ENCODE measurements at regions not wholly inside any gene's neighbourhood (a gene's known extent, or its start where the extent isn't known, plus 50 kb on each side); places are given as distances from the start of the nearest gene placed in this dataset.
A peak's percentile ranks its signal among the peaks of the same experiment; 100 is the strongest.

DNA sequence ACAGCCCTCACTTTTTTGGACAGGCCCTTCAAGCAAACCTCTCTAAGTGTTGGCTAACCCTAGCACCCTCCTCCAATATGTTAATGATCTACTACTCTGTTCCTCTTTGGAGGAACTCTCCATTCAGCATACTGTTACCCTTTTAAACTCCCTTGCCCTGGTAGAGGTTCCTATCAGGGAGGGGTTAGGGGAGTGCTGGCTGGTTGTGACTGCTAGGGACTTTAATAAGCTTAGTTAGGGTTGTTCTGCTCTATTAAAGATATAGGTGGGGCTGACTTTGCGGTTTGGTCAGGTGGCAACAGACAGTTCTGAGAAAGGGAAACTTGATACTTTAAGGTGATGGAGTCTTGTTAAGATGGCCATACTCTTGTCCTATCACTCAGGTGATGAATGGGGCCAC, 301.5 kb upstream of the FBXO33 start:
- peaks cover 5% of the 10 kb centered on the region for H3K9me3 Mint-ChIP-seq
- ATAC-seq, result no peak
- intact Hi-C loops (cut with micrococcal nuclease), result no loop called here
- no peaks in the 10 kb centered on the region for H3K36me3 Mint-ChIP-seq (ENCODE audit: low read depth)
- H3K27me3 Mint-ChIP-seq, result no peaks in the 10 kb centered on the region
- DNase-seq, result no peak
- H3K27ac Mint-ChIP-seq, result no peak overlapping the region
- TF ChIP-seq, protein P1, sequence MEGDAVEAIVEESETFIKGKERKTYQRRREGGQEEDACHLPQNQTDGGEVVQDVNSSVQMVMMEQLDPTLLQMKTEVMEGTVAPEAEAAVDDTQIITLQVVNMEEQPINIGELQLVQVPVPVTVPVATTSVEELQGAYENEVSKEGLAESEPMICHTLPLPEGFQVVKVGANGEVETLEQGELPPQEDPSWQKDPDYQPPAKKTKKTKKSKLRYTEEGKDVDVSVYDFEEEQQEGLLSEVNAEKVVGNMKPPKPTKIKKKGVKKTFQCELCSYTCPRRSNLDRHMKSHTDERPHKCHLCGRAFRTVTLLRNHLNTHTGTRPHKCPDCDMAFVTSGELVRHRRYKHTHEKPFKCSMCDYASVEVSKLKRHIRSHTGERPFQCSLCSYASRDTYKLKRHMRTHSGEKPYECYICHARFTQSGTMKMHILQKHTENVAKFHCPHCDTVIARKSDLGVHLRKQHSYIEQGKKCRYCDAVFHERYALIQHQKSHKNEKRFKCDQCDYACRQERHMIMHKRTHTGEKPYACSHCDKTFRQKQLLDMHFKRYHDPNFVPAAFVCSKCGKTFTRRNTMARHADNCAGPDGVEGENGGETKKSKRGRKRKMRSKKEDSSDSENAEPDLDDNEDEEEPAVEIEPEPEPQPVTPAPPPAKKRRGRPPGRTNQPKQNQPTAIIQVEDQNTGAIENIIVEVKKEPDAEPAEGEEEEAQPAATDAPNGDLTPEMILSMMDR (IDR thresholded peaks at IDR 0.05), result no peak
- no peaks in the 10 kb centered on the region for H3K4me1 Mint-ChIP-seq (ENCODE audit: low read depth)
- ChIA-PET CTCF (no interaction called here), POLR2A (no interaction called here)
- H3K4me3 Mint-ChIP-seq, result no peak overlapping the region

DNA sequence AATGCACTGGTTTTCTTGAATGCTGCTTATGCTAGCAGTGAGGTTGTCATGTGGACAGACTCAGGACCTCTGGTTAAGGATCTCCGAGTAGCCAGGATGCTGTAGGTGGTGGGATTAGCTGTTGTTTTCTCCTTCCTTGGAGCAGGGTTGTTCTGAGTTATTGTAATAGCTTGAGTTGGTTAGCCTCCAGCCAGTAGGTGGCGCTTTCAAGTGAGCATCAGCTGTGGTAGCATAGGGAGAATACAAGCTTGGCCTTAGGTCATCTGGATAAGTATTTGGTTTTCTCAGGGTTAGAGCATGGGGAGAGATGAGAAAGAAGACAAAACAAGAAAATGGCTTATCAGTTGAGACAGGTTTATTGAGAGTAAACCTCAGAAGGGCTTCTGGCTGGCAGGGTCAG, 299.7 kb upstream of the FBXO33 start:
- DNase-seq (peak; percentile 38), ATAC-seq (no peak)
- TF ChIP-seq, protein P1 (IDR thresholded peaks at IDR 0.05), result peak; percentile 28
- Mint-ChIP-seq H3K27ac (no peak overlapping the region), H3K27me3 (no peaks in the 10 kb centered on the region), H3K36me3 (ENCODE audit: low read depth) (no peaks in the 10 kb centered on the region), H3K9me3 (peaks cover 3% of the 10 kb centered on the region), H3K4me1 (ENCODE audit: low read depth) (no peaks in the 10 kb centered on the region), H3K4me3 (no peak overlapping the region)
- intact Hi-C loops (cut with micrococcal nuclease), result no loop called here
- POLR2A ChIA-PET, result no interaction called here
- CTCF ChIA-PET, result interaction anchor here (0.7 to 1.7 kb wide), 6 partner anchors 8 to 98 kb away, joined by 3 to 7 read pairs (median 3); no protein-coding TSS in a partner anchor

DNA sequence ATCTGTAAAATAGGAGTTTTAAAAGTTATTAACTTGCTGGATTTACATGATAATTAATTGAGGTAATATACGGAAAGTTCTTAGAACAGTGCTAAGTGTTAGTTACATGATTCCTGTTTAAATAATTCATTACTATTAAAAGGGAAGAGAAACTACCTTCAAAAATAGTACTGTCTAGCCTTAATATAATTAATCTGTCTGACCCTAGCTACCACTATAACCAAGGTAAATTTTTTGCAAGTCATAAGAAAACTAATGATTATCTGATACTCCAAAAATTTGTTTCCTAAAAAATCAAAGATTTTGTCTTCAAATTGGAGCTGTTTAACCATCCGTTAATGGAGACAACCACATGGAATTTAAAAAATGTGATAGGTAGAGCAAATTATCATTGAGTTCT, 294.3 kb upstream of the FBXO33 start:
- ChIA-PET POLR2A (no interaction called here), CTCF (interaction anchor here (0.8 kb wide), 1 partner anchor 43 kb away, joined by 3 read pairs; no protein-coding TSS in a partner anchor)
- TF ChIP-seq, protein P1 (IDR thresholded peaks at IDR 0.05), result no peak
- DNase-seq (no peak), ATAC-seq (no peak)
- Mint-ChIP-seq H3K27me3 (no peaks in the 10 kb centered on the region), H3K4me1 (ENCODE audit: low read depth) (no peaks in the 10 kb centered on the region), H3K27ac (no peak overlapping the region), H3K4me3 (no peak overlapping the region), H3K36me3 (ENCODE audit: low read depth) (no peaks in the 10 kb centered on the region), H3K9me3 (peaks cover 3% of the 10 kb centered on the region)
- intact Hi-C loops (cut with micrococcal nuclease), result no loop called here

DNA sequence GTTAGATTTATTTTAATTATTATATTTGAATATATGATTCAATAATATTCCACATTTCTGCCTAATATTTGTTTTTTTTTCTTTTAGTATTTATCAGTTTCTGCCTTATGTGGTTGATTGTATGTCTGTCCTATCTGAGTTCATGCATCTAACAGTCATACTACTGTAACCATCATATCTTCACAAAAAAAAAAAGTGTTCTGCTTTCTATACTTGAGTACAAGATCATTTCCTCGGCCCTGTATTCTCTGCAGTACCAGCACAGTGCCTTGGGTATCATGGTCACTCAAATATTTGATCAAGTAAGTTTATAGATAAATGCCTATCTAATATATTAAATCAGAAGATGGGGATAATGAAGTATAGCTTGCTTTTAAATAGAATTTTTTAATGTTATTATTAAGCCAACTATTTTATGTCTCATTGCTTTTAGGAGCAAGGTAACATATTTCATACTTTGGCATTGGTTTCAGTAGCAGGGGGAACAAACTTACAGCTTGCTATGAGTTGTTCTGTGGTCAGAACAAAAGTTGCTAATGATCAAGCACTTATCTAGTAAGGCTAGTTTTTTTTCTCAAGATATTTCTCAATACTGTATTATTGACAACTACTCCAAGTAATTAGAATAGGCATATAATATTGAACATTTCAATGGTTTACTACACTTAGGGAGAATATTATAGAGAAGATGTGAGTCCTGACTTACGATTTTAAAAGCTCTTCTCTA, 290.5 kb upstream of the FBXO33 start:
- Mint-ChIP-seq H3K36me3 (ENCODE audit: low read depth) (no peaks in the 10 kb centered on the region), H3K27me3 (no peaks in the 10 kb centered on the region), H3K27ac (no peak overlapping the region), H3K4me3 (no peak overlapping the region), H3K9me3 (no peaks in the 10 kb centered on the region), H3K4me1 (ENCODE audit: low read depth) (no peaks in the 10 kb centered on the region)
- intact Hi-C loops (cut with micrococcal nuclease), result no loop called here
- ChIA-PET POLR2A (no interaction called here), CTCF (no interaction called here)
- no peak for ATAC-seq
- TF ChIP-seq, protein P1 (IDR thresholded peaks at IDR 0.05), result no peak
- DNase-seq, result no peak

DNA sequence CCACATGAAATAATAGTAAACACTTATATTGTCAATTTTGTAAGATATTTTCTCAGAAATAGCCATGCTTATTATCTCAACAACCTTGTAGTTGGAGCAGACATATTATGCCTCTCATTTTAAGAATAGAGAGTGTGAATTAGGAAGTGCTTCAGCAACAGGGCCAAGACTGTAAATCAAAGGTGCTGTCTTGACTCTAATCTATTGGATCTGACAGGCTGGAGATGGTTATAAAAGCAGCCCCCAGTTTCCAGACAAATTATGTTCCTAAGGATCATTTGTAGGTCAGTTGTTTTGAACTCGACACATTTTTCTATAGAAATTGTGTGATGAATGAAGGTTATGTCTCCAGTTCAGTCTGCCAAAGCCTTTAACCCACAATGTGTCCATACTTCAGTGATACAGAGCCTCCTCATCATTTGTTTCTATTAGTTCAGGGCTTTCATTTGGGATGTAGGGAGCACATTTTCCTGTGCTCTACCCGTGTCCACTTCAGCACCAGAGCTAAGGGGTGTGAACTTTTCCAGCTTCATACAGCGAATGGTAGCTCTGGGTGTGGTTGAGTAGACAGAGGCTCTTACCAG, 284.8 kb upstream of the FBXO33 start:
- Mint-ChIP-seq H3K27ac (no peak overlapping the region), H3K4me3 (no peak overlapping the region), H3K27me3 (no peaks in the 10 kb centered on the region), H3K36me3 (ENCODE audit: low read depth) (no peaks in the 10 kb centered on the region), H3K4me1 (ENCODE audit: low read depth) (no peaks in the 10 kb centered on the region), H3K9me3 (no peaks in the 10 kb centered on the region)
- no peak for DNase-seq
- intact Hi-C loops (cut with micrococcal nuclease), result no loop called here
- ChIA-PET POLR2A (no interaction called here), CTCF (no interaction called here)
- TF ChIP-seq, protein P1 (IDR thresholded peaks at IDR 0.05), result no peak
- ATAC-seq, result no peak
